KMS-11 (cell line): ENCODE measurements at regions not wholly inside any gene's neighbourhood (a gene's known extent, or its start where the extent isn't known, plus 50 kb on each side); places are given as distances from the start of the nearest gene placed in this dataset.

ENCODE experiments used
- H2AFZ ChIP-seq: fragments of 200-600 bp; sonication (generic); 2 replicates; pipeline ENCODE4 v1.6.1; 2016; ENCODE audit warnings: antibody characterized with exemption, mixed run types, low read depth
- H3K27ac ChIP-seq: fragments of 200-600 bp; sonication (generic); 2 replicates; pipeline ENCODE4 v1.6.1; 2016; ENCODE audit warnings: mild to moderate bottlenecking, mixed run types
- H3K27me3 ChIP-seq: fragments of 200-600 bp; sonication (generic); 2 replicates; pipeline ENCODE4 v1.6.1; 2017; ENCODE audit warnings: mild to moderate bottlenecking, low read depth, mixed run types, moderate library complexity; ENCODE audit not compliant: insufficient read depth
- H3K36me3 ChIP-seq: fragments of 200-600 bp; sonication (generic); 2 replicates; pipeline ENCODE4 v1.6.1; 2017; ENCODE audit warnings: mild to moderate bottlenecking, mixed run types; ENCODE audit not compliant: insufficient read depth
- H3K4me1 ChIP-seq: fragments of 200-600 bp; sonication (generic); 2 replicates; pipeline ENCODE4 v1.6.1; 2016; ENCODE audit warnings: mild to moderate bottlenecking, low read depth, mixed run types; ENCODE audit not compliant: poor library complexity, severe bottlenecking
- H3K4me2 ChIP-seq: fragments of 200-600 bp; sonication (generic); 2 replicates; pipeline ENCODE4 v1.7.0; 2016; ENCODE audit warnings: mild to moderate bottlenecking, mixed run types
- H3K4me3 ChIP-seq: fragments of 200-600 bp; sonication (generic); IDR thresholded peaks from 2 replicates; pipeline ENCODE4 v1.6.1; 2017; ENCODE audit warnings: low read depth, low read length, mixed read lengths; ENCODE audit not compliant: insufficient read depth
- H3K79me2 ChIP-seq: fragments of 200-600 bp; sonication (generic); 2 replicates; pipeline ENCODE4 v1.6.1; 2016; ENCODE audit warnings: low read depth, mixed run types; ENCODE audit not compliant: insufficient read depth
- H3K9ac ChIP-seq: fragments of 200-600 bp; sonication (generic); 2 replicates; pipeline ENCODE4 v1.6.1; 2016; ENCODE audit warnings: mild to moderate bottlenecking, mixed run types
- H4K20me1 ChIP-seq: fragments of 200-600 bp; sonication (generic); 2 replicates; pipeline ENCODE4 v1.6.1; 2016; ENCODE audit warnings: mild to moderate bottlenecking, mixed run types; ENCODE audit not compliant: insufficient read depth
- CTCF ChIP-seq: fragments of 200-600 bp; sonication (generic); conservative IDR thresholded peaks from 2 replicates; pipeline ENCODE4 v1.6.1; 2017; ENCODE audit warnings: low read depth, mild to moderate bottlenecking, antibody characterized with exemption, low read length, moderate library complexity, mixed read lengths

DNA sequence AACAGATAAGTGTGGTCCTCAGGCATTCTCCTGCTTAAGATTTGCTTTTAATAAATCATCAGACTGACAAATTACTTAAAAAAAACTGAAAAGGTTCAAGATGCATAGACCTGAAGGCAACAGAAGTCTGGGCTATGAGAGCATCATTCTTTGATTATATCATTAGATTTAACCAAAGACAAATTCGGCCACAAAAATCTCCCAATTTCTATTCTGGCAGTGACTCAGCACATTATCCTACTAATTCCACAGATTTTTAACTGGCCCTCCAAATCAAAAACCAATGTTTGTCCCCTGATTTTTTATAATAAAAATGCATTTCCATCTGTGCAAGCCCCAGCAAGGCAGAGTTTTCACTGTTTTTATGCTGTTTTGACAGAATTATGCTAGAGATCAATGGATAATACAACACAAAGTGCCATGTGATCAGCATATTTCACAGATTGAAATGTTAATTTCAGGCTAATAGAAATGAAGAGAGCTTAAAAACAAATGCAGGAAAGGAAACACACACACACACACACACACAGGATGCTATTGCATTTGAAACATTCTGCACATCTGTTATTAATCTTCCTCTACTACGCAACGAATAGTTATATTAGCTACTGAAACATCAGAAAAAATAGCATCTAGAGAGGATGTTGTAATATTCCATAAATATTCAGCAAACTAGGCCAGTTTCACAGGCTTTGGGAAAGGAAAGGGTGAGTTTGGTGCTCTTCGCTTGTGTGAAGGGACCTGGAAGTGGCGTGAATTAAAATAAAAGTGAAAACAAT lies 177.6 kb upstream of the ST8SIA4 start:
- Histone ChIP-seq H3K4me2 (no peak overlapping the region), H3K79me2 (no peaks in the 10 kb centered on the region), H3K4me3 (no peak overlapping the region), H3K36me3 (no peaks in the 10 kb centered on the region), H3K9ac (no peak overlapping the region), H3K27me3 (no peaks in the 10 kb centered on the region), H4K20me1 (no peaks in the 10 kb centered on the region), H3K4me1 (no peaks in the 10 kb centered on the region), H2AFZ (no peak overlapping the region), H3K27ac (no peak overlapping the region)
- no peak for TF ChIP-seq CTCF

GRCh38 chr5:101068298-101068697 lies 165.2 kb upstream of the ST8SIA4 start:
- H2AFZ ChIP-seq: no peak overlapping the region
- no peak overlapping the region for H3K9ac ChIP-seq
- H3K4me3 ChIP-seq: no peak overlapping the region
- no peaks in the 10 kb centered on the region for H3K4me1 ChIP-seq
- H3K27me3 ChIP-seq: no peaks in the 10 kb centered on the region
- no peak overlapping the region for H3K27ac ChIP-seq
- no peaks in the 10 kb centered on the region for H3K79me2 ChIP-seq
- no peak for TF ChIP-seq CTCF
- H3K36me3 ChIP-seq: no peaks in the 10 kb centered on the region
- H3K4me2 ChIP-seq: no peak overlapping the region
- H4K20me1 ChIP-seq: no peaks in the 10 kb centered on the region

GRCh38 chr5:101067429-101067828 lies 164.3 kb upstream of the ST8SIA4 start:
- Histone ChIP-seq H2AFZ (no peak overlapping the region), H4K20me1 (no peaks in the 10 kb centered on the region)

GRCh38 chr5:101062902-101063301 lies 159.8 kb upstream of the ST8SIA4 start:
- H4K20me1 ChIP-seq: no peaks in the 10 kb centered on the region
- no peaks in the 10 kb centered on the region for H3K79me2 ChIP-seq
- no peak overlapping the region for H3K4me3 ChIP-seq
- H3K36me3 ChIP-seq: no peaks in the 10 kb centered on the region
- H3K4me2 ChIP-seq: no peak overlapping the region
- H3K27me3 ChIP-seq: no peaks in the 10 kb centered on the region
- no peak overlapping the region for H3K9ac ChIP-seq
- H3K27ac ChIP-seq: no peak overlapping the region
- no peaks in the 10 kb centered on the region for H3K4me1 ChIP-seq
- H2AFZ ChIP-seq: no peak overlapping the region
- TF ChIP-seq CTCF: no peak

More at GRCh38 chr5:101067429-101067828, 164.3 kb upstream of the ST8SIA4 start:
- H3K27me3 ChIP-seq: no peaks in the 10 kb centered on the region
- H3K4me2 ChIP-seq: no peak overlapping the region
- H3K4me1 ChIP-seq: no peaks in the 10 kb centered on the region
- no peak for TF ChIP-seq CTCF
- no peak overlapping the region for H3K27ac ChIP-seq
- H3K79me2 ChIP-seq: no peaks in the 10 kb centered on the region
- H3K9ac ChIP-seq: no peak overlapping the region
- H3K4me3 ChIP-seq: no peak overlapping the region
- no peaks in the 10 kb centered on the region for H3K36me3 ChIP-seq
